ENCODE measurements at regions not wholly inside any gene's neighbourhood (a gene's known extent, or its start where the extent isn't known, plus 50 kb on each side); places are given as distances from the start of the nearest gene placed in this dataset.

DNA sequence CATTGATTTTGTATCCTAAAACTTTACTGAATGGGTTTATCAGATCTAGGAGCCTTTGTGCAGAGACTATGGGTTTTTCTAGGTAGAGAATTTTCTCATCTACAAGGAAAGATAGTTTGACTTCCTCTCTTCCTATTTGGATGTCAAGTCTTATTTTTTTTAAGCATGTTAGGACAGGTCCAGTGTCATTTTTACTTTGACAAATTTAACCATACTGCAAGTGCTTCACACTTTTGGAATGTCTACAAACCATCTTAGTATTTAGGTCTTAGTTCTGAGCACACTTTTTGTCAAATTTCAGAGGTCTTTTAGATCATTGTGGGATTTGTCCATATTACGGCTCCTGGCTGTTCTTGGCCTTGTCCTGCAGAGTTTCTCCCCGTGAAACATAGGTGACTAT is 715.2 kb upstream of the RAG2 start:
- TF ChIP-seq EZH2 (IDR thresholded peaks at IDR 0.05; ENCODE audit: insufficient read depth, poor library complexity, severe bottlenecking) = no peak
- TF ChIP-seq EZH2phosphoT487 (IDR thresholded peaks at IDR 0.05; ENCODE audit: insufficient read depth, low read depth) = no peak

Measured in GM23248 (cell line).